ENCODE measurements at regions not wholly inside any gene's neighbourhood (a gene's known extent, or its start where the extent isn't known, plus 50 kb on each side); places are given as distances from the start of the nearest gene placed in this dataset.

DNA sequence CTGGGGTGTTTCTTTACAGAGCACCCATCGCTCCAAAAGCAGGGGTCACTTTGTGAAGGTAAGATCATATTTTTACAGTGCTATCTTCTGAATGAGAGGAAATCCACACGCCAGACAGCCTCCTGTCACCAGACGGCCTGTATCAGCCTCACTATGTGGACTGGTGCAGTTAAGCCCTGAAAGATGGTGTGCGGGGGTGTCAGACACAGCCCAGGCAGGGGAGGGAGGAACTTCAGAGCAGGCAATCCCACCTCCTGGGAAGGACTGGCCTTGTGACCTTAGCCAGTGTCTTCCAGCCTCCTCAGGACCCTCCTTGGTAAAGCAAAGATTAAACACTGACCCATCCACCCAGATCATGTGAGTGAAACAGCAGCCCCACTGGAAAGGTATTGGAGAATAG lies 249.4 kb upstream of the CTAGE1 start:
- in situ Hi-C loops (cut with HindIII; ENCODE audit: low sequenced_read_pairs), result no loop called here

DNA sequence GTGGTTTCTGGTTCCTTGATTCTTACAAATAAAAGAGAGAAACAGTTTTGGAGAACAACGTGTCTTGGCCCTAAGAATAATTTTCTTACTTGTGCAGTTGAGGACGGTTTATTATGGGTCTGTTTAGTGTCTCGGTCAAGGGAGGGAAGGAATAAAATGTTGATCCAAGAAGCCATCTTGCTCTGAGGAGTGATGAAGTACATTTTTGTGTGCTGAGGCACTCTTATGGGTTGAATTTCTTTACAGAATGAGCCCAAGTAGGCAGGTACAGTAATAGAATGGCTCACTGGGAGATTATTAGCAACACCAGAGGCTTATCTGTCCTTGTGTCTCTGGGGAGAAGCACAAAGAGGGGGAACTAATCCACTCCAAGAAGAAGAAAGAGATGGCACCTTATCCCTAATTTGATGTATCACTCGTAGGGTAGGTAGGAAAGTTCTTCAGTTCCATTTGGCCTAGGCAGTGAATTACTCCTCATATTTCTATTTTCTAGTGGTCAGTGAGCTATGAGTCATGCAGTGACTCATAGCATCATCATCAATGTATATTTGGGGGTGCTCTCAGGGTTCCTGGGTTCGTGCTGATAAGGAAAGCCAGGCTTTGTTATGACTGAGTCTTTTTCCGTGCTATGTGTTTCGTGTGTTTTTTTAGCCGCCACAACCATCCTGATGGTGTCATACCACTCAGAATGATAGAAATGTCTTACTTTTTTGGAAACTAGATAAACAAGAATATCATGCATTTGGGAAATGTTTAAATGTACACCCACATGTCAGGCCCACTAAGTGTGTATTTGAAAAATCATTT lies 250.1 kb upstream of the CTAGE1 start:
- in situ Hi-C loops (cut with HindIII; ENCODE audit: low sequenced_read_pairs), result no loop called here

DNA sequence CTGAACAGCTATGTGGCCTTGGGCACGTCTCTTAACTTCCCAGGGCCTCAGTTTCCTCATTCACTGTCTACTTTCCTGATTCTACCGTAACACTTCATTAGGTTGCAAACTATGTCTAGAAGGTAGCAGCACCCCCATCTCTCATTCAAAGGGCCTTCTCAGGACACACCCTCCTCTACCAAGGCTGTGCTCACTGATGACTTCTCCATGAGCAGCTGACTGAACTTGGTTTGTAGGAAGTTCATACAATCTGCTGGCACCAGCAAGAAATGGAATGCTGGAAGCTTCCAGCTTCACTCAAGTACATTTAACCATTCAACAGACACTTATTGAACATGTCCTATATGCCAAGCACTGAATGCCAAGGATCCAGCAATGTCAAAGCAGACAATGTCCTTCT lies 250.8 kb upstream of the CTAGE1 start:
- in situ Hi-C loops (cut with HindIII; ENCODE audit: low sequenced_read_pairs), result no loop called here

DNA sequence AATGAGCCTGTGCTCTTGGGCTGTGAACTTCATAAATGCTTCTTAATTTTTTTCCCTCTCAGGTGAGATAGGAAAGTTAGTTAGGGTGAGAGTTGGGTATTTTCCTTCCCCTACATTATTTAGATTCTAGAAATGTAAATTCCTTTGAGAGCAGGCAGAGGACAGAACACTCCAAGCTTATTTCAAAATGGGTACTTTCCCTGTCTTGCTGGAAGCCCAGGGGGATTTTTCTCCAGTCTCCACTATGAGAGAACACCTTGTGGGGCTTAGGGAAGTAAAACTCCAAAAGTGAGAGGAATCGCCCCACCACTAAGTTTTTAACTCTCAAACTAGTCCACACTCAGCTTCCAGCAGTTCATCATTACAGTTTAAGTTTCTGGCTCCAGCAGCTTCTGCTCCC lies 253.2 kb upstream of the CTAGE1 start:
- in situ Hi-C loops (cut with HindIII; ENCODE audit: low sequenced_read_pairs), result no loop called here

DNA sequence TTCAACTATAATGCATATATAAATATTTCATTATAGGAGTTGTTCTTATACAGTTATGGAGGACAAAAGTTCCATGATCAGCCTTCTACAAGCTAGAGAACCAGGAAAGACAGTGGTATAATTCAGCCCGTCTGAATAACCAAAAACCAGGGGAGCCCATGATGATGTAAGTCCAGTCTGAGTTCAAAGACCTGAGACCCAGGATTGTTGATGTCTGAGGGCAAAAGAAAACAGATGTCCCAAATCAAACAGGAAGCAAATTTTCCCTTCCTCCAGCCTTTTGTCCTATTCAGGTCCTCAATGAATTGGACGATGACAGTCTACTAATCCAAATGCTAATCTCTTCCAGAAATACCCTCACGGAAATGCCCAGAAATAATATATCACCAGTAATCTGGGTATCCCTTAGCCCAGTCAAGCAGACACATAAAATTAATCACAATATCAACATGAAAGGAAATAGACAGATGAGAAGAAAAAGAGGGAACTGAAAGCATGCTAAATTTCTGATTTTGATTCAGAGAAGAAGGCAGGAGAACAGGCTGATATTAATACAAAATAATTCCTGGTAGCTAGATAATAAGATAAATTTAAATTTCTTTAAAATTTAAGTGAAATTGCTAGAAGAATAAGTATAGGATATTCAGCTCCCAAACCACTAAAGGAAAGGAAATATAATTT lies 255.6 kb upstream of the CTAGE1 start:
- in situ Hi-C loops (cut with HindIII; ENCODE audit: low sequenced_read_pairs), result no loop called here

DNA sequence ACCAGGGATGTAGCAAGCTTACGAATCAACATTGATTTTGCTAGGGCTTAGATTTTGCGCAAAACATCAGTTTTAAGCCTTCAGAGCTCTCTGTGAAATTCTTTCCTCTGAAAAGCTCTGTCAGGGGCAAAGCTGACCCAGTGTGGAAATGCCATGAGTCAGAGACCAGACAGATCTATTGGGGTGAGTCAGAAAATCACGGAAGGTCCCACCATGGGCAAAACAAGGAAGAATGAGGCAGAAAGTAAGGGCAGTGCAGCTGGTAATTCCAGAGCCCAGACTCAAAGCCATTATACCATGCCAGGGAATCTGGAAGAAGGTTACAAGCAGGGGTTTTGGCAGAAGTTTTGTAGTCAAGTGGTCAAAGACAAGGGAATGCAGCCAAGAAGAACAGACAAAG lies 256.6 kb upstream of the CTAGE1 start:
- in situ Hi-C loops (cut with HindIII; ENCODE audit: low sequenced_read_pairs), result no loop called here

DNA sequence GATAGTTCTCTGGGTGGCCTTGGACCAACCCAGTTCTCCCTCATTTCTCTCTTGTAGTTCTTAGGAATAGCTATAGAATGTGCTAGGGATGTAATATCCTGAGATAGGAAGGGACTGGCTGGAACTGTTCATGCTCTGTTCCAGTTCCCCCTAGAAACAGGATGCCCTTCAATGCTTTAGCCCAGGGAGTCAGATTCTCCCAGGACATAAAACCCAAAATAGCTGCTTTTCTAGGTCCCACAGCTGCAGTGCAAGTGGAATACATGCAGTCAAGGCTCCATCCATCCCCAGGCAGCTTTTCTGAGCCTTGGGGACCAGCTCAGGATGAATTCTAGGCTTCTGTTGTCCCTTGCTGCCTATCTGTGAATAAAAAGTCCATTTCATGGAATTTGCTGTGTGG lies 257.3 kb upstream of the CTAGE1 start:
- in situ Hi-C loops (cut with HindIII; ENCODE audit: low sequenced_read_pairs), result no loop called here

DNA sequence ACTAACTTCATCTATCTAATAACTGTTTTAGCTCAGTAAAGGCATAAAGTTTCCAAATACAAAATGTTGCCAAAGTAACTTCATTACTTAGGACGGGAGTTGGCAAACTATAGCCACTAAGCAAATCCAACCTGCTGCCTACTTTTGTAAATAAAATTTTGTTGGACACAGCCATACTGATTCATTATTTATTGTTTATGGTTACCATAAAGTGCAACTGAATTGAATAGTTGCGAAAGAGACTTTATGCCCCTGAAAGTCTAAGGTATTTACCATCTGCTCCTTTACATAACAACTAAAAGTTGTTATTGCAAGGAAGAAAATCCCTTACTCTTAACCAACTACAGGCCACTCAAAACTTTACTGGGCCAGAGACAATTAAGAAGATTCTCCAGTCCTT lies 256.7 kb upstream of the RBBP8 start:
- in situ Hi-C loops (cut with HindIII; ENCODE audit: low sequenced_read_pairs), result no loop called here

DNA sequence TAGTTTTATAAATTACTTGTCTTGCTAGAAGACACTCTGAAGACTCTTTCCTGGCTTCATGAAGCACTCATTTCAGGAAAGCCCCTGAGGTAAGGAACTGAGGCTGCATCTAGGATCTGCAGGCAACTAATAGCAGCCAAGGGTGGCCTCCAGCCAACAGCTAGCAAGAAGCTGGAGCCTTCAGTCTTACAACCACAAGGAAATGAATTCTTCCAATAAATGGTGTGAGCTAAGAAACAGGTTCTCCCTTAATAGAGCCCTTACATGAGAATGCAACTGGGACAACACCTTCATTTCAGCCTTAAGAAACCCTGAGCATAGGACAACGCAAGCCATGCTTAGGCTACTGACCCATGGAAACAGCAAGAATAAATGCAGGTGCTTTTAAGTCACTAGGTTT lies 254.6 kb upstream of the RBBP8 start:
- in situ Hi-C loops (cut with HindIII; ENCODE audit: low sequenced_read_pairs), result no loop called here

DNA sequence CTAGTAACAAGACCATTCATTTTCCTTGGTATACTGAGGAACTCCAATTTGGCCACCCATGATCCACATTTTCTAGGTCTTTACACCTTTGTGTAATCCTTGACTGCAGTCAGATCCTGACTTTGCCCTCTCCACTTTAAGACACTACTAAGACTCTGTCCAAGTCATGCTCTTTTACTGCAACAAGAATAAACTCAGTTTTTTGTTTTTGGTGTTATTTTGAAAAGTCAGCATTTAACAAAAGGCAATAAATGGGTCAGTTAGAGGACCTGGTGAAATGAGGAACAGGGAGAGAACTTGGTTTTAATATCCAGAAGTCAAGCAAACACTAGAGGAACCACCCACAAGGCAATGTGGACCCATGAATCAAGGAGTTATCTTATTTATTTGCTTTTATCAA lies 252.2 kb upstream of the RBBP8 start:
- in situ Hi-C loops (cut with HindIII; ENCODE audit: low sequenced_read_pairs), result no loop called here

DNA sequence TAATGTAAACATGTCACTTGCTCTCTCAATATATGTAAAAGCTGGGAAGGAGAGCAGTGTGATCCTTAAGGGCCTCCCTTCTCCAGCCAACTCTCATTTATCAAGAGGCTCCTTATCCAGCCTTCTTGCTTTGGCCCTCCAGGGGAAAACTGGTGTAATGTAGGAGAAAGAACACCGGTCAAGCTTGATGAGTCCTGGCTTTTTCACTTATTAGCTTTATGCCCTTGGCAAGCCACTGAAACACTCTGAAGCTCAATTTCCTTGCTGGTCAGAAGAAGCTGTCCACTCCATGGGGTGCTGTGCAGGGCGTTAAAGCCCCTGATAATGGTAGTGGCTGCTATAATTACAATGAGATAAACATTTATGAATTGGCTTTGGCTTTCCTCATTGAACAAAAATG lies 251.2 kb upstream of the RBBP8 start:
- in situ Hi-C loops (cut with HindIII; ENCODE audit: low sequenced_read_pairs), result no loop called here

DNA sequence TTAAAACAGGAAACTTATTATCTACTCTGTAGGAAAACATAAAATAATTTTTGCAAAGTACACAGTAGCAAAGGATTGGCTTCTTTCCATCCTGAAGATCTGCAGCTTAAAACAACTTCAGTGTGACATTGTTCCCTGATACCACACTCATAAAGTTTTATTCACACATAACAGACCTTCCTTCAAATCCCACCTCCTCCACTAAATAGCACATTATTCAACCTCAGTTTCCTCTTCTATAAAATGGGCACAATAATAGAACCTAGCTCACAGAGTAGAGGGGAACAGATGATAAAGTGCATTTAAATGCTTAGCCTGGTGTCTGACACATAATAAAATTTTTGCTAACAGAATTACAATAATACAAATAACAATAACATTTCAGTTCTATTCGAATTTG lies 250.4 kb upstream of the RBBP8 start:
- in situ Hi-C loops (cut with HindIII; ENCODE audit: low sequenced_read_pairs), result no loop called here

DNA sequence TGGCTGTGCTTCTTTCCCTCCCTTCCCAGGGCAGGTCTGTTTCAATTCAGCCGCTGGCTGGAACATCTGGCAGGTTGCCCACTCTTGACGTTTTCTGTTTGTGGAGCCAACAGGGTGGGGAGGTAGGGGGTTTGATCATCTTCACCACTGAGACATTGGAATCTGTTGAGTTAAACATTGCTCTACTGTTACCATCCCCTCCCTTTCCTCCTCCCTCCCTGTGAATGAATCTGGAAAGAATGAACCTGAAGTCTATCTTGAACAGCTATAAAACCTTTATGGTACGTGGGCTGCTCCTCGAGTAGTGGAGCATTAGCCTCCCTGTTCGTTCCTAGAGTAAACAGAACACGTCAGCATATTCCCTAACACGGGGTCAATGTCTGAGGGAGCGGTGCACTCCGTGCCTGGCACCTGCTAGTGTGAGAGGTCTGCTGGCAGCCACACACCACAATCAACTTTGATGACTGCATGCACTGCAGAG lies 249.9 kb upstream of the RBBP8 start:
- in situ Hi-C loops (cut with HindIII; ENCODE audit: low sequenced_read_pairs), result no loop called here

DNA sequence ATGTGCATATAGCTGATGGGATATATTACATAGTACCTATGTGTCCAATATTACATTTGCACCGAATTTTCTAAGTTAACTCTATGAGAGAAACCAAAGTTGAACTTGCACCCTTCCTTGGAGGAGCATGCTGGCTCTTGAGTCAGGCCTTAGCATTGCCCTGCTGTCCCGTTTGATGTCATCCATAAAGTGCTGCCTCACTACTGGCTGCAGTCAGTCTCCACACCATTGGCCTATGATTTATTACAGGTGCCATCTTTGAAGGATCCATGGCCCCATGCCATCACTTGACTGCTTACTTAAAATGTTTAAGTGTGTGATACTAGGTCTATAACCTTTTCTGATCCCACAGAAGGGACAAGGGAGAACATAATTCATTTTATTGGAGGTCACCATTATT lies 249.3 kb upstream of the RBBP8 start:
- in situ Hi-C loops (cut with HindIII; ENCODE audit: low sequenced_read_pairs), result no loop called here

DNA sequence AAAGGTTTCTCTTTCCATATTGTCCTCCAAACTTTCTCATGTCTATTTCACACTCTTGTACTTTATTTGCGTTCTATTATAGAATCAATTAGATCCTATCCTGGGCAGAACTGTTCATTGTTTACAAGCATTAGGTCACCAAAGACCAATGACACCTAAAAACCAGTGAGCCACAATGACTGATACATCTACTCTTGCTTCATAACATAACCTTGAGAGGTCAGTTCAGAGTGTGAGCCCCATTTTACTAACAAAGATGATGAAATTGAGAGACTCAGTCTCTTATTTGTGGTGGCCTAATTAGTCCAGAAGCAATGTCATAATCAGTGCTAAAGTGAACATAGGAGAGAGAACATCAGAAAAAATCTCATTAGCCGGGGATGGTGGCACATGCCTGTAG lies 248.9 kb upstream of the RBBP8 start:
- in situ Hi-C loops (cut with HindIII; ENCODE audit: low sequenced_read_pairs), result no loop called here

DNA sequence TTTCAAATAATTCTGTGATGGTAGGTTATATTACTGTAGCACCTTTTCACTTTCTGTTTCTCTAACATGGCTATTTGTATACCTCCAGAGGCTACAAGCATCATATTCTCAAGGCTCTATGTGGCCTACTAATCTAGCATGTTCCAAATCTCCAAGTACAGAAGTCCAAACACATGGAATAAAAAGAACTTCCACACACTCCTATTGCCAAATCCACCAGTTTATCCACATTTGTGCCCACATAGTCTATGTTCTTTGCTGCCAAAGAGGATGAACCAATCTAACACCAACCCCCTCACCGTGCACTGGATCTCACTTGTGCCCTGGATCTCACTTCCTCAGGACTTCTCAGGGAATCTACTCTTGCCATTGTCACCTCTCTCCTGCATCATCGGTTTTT lies 247.3 kb upstream of the RBBP8 start:
- in situ Hi-C loops (cut with HindIII; ENCODE audit: low sequenced_read_pairs), result no loop called here

DNA sequence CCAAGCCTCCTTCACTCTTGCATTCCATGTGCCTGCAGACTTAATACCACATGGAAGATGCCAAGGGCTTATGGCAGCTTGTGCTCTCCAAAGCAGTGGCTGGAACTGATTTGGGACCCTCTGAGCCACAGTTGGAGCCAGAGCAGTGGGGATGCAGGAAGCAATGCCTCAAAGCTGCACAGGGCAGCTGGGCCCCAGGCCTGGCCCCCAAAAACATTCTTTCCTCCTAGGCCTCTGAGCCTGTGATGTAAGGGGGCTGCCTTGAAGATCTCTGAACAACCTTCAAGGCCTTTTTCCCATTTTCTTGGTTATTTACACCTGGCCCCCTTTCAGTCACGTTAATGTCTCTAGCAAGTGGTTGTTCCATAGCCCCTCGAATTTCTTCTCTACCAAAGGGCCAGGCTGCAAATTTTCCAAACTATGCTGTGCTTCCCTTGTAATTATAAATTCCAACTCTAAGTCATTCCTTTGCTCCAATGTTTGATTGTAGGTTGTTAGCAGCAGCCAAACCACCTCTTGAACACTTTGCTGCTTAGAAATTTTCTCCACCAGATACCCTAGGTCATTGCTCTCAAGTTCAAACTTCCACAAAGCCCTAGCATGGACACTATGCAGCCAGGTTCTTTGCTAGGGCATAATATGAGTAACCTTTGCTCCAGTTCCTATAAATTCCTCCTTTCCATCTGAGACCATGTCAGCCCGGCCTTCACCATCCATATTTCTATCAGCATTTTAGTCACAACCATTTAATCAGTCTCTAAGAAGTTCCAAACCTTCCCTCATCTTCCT lies 245.0 kb upstream of the RBBP8 start:
- in situ Hi-C loops (cut with HindIII; ENCODE audit: low sequenced_read_pairs), result no loop called here

DNA sequence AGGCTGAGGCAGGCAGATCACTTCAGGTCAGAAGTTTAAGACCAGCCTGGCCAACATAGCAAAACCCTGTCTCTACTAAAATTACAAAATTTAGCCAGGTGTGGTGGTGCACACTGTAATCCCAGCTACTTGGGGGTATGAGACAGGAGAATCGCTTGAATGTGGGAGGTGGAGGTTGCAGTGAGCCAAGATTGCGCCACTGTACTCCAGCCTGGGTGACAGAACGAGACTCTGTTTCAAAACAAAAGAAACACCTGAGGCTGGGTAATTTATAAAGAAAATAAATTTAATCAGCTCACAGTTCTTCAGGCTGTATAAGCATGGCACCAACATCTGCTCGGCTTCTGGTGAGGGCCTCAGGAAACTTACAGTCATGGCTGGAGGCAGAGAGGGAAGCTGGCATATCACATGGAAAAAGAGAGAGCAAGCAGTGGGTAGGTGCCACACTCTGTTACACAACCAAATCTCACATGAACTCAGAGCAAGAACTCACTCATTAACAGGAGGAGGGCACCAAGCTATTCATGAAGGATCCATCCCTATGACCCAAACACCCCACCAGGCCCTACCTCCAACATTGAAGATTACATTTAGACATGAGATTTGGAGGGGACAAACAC lies 244.1 kb upstream of the RBBP8 start:
- in situ Hi-C loops (cut with HindIII; ENCODE audit: low sequenced_read_pairs), result no loop called here

DNA sequence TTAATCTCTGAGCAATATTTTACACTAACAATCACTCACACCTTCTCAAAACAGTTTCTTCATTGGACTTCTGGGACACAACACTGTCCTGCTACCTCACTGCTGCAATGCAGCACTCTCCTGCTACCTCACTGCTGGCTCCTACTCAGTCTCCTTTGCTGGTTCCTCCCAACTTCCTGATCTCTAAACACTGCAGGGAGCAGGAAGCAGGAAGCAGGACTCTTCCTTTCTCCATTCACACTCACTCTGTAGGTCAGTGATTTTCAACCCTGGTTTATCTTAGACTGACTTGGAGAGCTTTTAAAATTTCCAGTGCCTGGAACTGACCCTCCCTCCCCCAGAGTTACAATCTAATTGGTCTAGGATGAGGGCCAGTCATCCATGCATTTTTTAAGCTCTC lies 243.4 kb upstream of the RBBP8 start:
- in situ Hi-C loops (cut with HindIII; ENCODE audit: low sequenced_read_pairs), result no loop called here

DNA sequence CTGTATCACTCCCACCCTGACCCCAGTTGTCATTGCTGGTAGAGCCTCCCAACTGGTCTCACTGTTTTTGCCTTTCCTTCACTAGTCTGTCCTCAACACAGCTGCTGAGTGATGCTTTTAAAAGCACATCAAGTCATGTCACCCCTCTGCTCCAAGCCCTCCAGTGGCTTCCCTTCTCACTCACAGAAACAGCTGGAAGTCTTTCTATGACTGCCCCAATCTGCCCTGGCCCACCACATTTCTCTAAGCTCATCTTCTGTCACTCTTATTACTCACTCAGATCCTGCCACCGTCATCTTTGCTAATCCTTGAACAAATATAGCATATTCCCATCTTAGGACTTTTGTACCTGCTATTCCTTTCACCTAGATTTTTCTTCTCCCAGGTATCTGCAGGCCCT lies 242.6 kb upstream of the RBBP8 start:
- in situ Hi-C loops (cut with HindIII; ENCODE audit: low sequenced_read_pairs), result no loop called here

DNA sequence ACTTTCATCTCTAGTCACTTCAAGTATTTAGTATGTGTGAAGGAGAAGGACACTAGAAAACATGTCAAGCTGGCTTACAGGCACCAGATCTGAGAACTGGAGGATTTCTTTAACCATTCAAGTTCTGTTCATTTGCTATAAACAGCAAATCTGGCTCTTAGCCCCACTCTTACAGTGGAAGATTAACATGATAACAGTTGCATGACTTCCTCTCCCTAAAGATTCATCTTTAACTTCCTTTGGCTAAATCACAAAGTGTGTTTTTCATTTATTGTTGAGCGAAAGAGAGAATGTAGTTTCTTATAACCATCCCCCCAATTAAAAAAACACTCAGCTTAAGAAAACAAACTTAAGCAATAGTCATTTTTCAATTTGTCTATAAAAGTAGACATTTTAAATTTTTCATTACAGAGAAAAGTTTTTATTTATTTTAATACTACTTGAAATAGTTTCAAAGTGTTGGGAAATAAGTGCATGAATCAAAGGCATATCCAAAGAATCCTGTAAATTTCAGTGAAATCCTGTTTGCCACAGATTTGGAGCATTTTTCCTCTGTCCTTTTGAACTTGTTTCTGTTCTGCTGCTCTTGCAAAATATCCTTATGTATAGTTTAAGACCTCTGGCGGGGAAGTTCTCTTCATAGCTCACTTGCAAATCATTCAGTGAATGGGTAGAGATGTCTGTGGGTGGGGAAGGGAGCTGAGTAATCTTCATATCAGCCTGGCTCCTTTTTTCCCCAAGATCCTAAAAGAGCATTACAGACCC lies 241.0 kb upstream of the RBBP8 start:
- in situ Hi-C loops (cut with HindIII; ENCODE audit: low sequenced_read_pairs), result no loop called here

Data from endothelial cell of hepatic sinusoid (primary cell).